RWPE2 (cell line): ENCODE measurements at regions not wholly inside any gene's neighbourhood (a gene's known extent, or its start where the extent isn't known, plus 50 kb on each side); places are given as distances from the start of the nearest gene placed in this dataset.

Experiments used
- ATAC-seq: fragments of 200-7000 bp; cut with Tn5 transposase; 3 replicates; pipeline ENCODE4 v1.9.1; 2021; ENCODE audit warnings: low read depth
- DNase-seq: peaks from one replicate; pipeline ENCODE4 v3.0.0-alpha.2; 2020; ENCODE audit warnings: low spot score
- H3K27ac ChIP-seq: fragments of 450-650 bp; 2 replicates; pipeline ENCODE4 v1.5.1; 2017; ENCODE audit warnings: mild to moderate bottlenecking; ENCODE audit not compliant: poor library complexity, severe bottlenecking
- H3K27me3 ChIP-seq: fragments of 250-450 bp; sonication (Bioruptor Pico); 2 replicates; pipeline ENCODE4 v1.5.1; 2021; ENCODE audit warnings: mild to moderate bottlenecking, moderate library complexity; ENCODE audit not compliant: insufficient read depth, poor library complexity, severe bottlenecking
- H3K36me3 ChIP-seq: fragments of 250-450 bp; sonication (Bioruptor Pico); 2 replicates; pipeline ENCODE4 v1.5.1; 2020; ENCODE audit warnings: low read depth, mild to moderate bottlenecking, moderate library complexity
- H3K4me1 ChIP-seq: fragments of 250-450 bp; sonication (Bioruptor Pico); 2 replicates; pipeline ENCODE4 v1.5.1; 2021; ENCODE audit warnings: mild to moderate bottlenecking, moderate library complexity; ENCODE audit not compliant: insufficient read depth, poor library complexity, severe bottlenecking
- H3K4me3 ChIP-seq: fragments of 250-450 bp; sonication (Bioruptor Pico); 2 replicates; pipeline ENCODE4 v1.5.1; 2021; ENCODE audit warnings: mild to moderate bottlenecking, moderate library complexity; ENCODE audit not compliant: severe bottlenecking
- H3K9me3 ChIP-seq: fragments of 250-450 bp; sonication (Bioruptor Pico); 2 replicates; pipeline ENCODE4 v1.5.1; 2021; ENCODE audit warnings: mild to moderate bottlenecking, moderate library complexity; ENCODE audit not compliant: severe bottlenecking
- TF ChIP-seq, protein P1 (sequence below): fragments of 450-650 bp; IDR thresholded peaks from one replicate; pipeline ENCODE4 v1.5.1; 2017; ENCODE audit warnings: mild to moderate bottlenecking, moderate library complexity; ENCODE audit not compliant: poor library complexity, severe bottlenecking

DNA sequence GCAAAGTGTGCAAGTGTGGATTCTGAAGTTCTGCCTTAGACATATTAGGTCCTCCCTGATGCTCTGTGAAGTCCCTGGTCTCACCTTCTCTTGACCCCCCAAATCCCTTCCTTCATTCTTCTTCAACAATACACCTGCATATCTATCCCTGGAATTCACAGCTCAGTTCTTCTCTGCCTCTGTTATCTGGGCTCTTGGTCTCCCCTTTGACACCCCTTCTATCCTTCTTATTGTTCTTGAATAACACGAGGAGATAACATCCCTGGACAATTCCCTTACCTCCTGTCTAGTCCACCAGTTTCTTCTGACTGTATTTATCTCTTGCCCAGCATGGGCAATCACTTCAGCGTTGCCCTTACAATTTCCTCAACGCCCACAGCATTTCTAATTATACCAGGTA is 104.8 kb upstream of the ATG10 start:
- TF ChIP-seq, protein P1, sequence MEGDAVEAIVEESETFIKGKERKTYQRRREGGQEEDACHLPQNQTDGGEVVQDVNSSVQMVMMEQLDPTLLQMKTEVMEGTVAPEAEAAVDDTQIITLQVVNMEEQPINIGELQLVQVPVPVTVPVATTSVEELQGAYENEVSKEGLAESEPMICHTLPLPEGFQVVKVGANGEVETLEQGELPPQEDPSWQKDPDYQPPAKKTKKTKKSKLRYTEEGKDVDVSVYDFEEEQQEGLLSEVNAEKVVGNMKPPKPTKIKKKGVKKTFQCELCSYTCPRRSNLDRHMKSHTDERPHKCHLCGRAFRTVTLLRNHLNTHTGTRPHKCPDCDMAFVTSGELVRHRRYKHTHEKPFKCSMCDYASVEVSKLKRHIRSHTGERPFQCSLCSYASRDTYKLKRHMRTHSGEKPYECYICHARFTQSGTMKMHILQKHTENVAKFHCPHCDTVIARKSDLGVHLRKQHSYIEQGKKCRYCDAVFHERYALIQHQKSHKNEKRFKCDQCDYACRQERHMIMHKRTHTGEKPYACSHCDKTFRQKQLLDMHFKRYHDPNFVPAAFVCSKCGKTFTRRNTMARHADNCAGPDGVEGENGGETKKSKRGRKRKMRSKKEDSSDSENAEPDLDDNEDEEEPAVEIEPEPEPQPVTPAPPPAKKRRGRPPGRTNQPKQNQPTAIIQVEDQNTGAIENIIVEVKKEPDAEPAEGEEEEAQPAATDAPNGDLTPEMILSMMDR, result no peak
- H3K4me1 ChIP-seq, result no peaks in the 10 kb centered on the region
- H3K36me3 ChIP-seq, result no peaks in the 10 kb centered on the region
- no peak overlapping the region for H3K27ac ChIP-seq
- no peak overlapping the region for H3K4me3 ChIP-seq
- peaks cover 2% of the 10 kb centered on the region for H3K27me3 ChIP-seq
- DNase-seq (no peak), ATAC-seq (no peak)
- H3K9me3 ChIP-seq, result no peaks in the 10 kb centered on the region

DNA sequence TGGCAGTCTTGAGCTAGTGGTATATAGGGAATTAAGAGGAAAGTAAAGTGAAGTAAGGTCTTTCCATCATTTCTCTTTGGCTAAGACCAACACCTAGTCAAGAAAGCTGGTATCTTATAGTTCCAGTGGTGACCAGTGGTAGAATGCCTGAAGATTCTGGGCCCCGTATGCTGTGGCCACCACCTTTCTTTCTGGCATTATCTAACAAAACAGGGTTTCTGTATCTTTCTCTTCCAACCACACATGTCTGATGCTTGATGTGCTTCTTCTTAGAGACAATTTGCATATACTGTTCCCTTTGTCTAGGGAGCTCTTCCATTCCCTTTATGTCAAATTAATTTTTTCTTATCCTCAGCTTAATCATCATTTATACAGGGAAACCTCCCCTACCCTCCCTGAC is 109.9 kb upstream of the SSBP2 start:
- TF ChIP-seq, protein P1, result no peak
- DNase-seq, result no peak
- no peaks in the 10 kb centered on the region for H3K9me3 ChIP-seq
- no peak for ATAC-seq
- H3K4me3 ChIP-seq, result no peak overlapping the region
- H3K4me1 ChIP-seq, result peaks cover 12% of the 10 kb centered on the region
- no peaks in the 10 kb centered on the region for H3K27me3 ChIP-seq
- H3K36me3 ChIP-seq, result no peaks in the 10 kb centered on the region
- H3K27ac ChIP-seq, result no peak overlapping the region

DNA sequence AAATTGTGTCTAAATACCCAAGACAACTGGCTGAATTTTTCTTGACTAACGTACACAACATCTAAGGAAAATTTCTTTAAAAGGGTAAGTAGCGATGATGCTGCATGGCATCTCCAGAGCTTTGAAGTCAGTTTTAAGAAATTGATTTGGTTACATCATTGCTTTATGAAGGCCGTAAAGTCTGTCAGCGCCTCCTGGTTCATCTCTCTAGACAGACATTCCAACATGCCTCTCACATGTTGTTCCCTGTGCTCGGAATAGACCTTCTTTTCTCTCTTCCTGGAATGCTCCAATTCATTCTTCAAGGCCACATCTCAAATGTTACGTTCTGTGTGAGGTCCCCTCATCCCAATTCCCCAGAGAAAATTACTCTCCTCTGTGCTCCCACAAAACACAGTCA is 108.7 kb upstream of the SSBP2 start:
- H3K36me3 ChIP-seq, result no peaks in the 10 kb centered on the region
- DNase-seq (no peak), ATAC-seq (no peak)
- peaks cover 23% of the 10 kb centered on the region for H3K4me1 ChIP-seq
- H3K27me3 ChIP-seq, result no peaks in the 10 kb centered on the region
- H3K4me3 ChIP-seq, result no peak overlapping the region
- no peaks in the 10 kb centered on the region for H3K9me3 ChIP-seq
- no peak overlapping the region for H3K27ac ChIP-seq
- TF ChIP-seq, protein P1, result no peak

DNA sequence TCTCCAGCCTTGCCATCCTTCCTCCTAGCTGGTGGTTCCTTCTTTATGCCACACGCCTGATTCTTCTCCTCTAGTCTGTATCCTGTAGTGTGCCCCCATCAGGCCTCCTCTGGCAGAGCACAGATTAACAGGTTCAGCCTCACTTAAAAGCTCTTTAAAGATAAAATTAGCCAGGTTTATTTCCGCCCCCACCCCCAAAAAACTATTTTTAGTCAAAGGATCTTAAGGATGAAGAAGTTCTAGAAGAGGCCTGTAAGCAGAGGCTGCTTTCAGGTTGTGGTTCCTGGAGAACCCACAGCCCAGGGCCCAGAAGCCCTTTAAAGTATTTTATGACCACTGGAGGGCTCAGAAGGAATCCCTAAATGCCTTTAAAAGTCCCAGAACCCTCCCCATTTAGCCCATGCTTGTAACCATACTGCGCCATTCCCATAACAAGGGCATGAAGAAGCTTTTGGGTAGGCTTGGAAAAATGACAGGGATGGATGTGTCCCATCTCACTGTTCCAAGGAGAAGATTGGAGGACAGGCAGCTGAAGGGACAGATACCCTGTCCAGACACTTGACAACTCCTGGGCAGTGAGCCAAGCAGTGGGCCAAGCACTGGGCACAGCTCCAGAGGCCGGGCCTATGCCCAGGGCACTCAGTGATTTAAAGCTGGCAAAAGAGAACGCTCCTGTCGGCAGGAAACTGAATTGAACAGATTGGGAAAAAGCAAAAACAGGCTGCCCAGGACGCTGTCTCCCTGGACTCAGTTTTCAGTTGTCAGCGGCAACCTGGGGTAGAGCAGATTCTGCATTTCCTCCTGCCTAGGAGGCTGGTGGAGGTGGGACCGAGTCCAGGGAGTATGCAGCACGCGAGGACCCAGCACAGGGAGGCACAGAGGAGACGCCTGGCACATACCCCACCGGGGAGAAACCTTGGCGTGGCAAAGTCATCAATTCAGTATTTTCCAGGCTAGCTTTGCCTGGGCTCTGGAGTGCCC is 106.3 kb upstream of the SSBP2 start:
- Histone ChIP-seq H3K4me1 (peaks cover 31% of the 10 kb centered on the region), H3K27me3 (no peaks in the 10 kb centered on the region), H3K36me3 (no peaks in the 10 kb centered on the region), H3K27ac (no peak overlapping the region), H3K9me3 (no peaks in the 10 kb centered on the region), H3K4me3 (no peak overlapping the region)
- ATAC-seq (peak; percentile 69), DNase-seq (no peak)
- TF ChIP-seq, protein P1, result peak; percentile 15

DNA sequence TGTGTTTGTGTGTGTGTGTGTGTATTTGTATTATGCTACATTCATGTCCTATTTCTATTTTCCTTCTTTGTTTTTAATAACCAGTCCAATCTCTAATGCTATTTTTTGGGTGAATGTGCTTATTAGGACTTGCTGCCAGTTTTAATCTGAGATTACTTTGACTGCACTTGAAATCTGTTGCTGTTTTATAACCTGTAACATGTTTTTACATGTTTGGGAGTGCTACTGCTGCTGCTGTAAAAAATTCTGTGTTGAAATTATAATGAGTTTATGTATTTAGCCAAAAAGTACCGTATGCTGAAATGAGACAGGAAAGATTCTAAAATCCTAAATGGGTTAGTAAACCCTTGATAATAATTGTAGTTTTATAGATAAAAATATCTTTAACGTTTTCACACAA is 104.7 kb upstream of the SSBP2 start:
- H3K27me3 ChIP-seq, result no peaks in the 10 kb centered on the region
- H3K4me3 ChIP-seq, result no peak overlapping the region
- no peaks in the 10 kb centered on the region for H3K9me3 ChIP-seq
- H3K36me3 ChIP-seq, result no peaks in the 10 kb centered on the region
- no peak for DNase-seq
- peaks cover 37% of the 10 kb centered on the region for H3K4me1 ChIP-seq
- TF ChIP-seq, protein P1, result no peak
- ATAC-seq, result no peak
- no peak overlapping the region for H3K27ac ChIP-seq
